Prostate gland (tissue), 2 donors: ENCODE measurements at regions not wholly inside any gene's neighbourhood (a gene's known extent, or its start where the extent isn't known, plus 50 kb on each side); places are given as distances from the start of the nearest gene placed in this dataset.

Experiments
- CTCF ChIP-seq, 4 experiments: fragments of 200-600 bp in 2 of 4; fragments of 450-650 bp in 2 of 4; sonication (generic) in 2 of 4; IDR thresholded peaks; 1 replicate in 3 of 4; 2 replicates in 1 of 4; pipeline ENCODE4 v1.5.1; 2016 to 2019; ENCODE audit warnings: antibody characterized with exemption in 4 of 4, mild to moderate bottlenecking in 2 of 4, moderate library complexity in 2 of 4
- POLR2AphosphoS5 ChIP-seq: sonication (generic); formaldehyde crosslinking; IDR thresholded peaks from one replicate; pipeline ENCODE4 v1.6.1; 2017; ENCODE audit warnings: antibody characterized with exemption

GRCh38 chr2:103773884-103774283 is 1012.1 kb downstream of the TMEM182 start:
- no peak for TF ChIP-seq CTCF (IDR thresholded peaks at IDR 0.05)
- no peak for TF ChIP-seq POLR2AphosphoS5
